ENCODE measurements at regions not wholly inside any gene's neighbourhood (a gene's known extent, or its start where the extent isn't known, plus 50 kb on each side); places are given as distances from the start of the nearest gene placed in this dataset.

DNA sequence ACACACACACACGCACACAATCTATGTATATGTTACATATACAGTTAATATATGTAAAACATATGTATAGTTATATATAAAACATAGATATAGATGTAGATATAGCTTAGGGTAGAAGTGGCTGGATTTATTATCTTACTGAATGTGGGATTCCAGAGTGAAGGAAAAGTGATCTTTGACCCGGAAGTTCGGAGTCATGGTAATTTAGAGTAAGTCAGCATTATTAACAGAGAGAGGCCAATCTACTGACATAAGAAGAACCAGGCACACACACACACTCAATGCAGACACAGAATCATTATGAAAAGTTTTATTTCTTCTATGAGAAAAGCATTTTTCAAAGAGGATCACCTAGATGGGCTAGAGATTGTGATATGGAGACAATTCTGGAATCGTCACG, 384.2 kb upstream of the NOVA1 start:
- CTCF ChIA-PET: no interaction called here

DNA sequence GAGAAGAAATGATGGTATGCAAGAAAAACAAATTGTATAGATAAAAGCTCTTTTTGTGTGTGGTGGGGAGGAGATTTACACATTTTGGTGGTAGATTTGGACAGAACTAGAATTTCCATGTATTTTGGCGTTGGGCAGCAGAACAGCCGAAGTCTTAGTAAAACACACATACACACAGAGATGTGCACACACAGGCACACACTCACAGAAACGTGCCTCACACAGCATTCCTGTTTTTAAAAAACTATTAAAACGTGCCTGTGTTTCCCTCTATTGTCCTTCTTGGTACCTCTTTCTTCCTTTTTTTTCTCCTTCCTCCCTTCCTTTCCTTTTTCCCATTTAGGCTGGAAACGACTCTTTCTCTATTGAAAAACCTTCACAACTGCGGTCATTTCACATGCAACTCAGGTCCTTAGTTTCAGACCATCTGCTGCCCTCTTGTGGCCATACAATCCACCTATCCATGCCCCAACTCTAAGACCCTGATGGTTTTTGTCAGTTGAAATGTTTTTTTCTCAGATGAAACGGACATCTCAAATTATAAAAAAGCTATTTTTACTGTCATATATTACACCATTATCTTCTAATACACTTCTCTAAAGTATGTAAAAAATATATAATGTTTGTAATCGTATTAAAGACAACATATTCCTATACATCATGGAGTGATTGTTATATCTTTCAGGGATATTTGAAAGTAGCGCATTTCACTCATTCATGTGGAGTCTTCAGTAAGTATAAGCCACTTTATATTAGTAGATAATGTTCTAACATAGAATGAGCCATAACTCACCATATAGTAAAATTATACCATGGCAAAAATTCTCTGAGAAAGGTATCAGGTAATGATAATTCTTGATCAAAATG, 386.7 kb upstream of the NOVA1 start:
- ChIA-PET CTCF (interaction anchor here (0.6 to 1.6 kb wide), 12 partner anchors 8 to 1850 kb away, joined by 3 to 7 read pairs (median 4); no protein-coding TSS in a partner anchor), POLR2A (no interaction called here)
- Histone ChIP-seq H3K36me3 (ENCODE audit: control insufficient read depth in 2 of 2, insufficient read depth in 1 of 2, low read length in 2 of 2) (no peaks in the 10 kb centered on the region), H3K27ac (ENCODE audit: extremely low read depth, low read depth, low read length) (no peak overlapping the region), H3K4me1 (ENCODE audit: control insufficient read depth, insufficient read depth, low read length) (no peaks in the 10 kb centered on the region), H3K9me3 (ENCODE audit: control insufficient read depth, insufficient read depth, low read depth, low read length) (no peaks in the 10 kb centered on the region), H3K4me3 (ENCODE audit: low read depth, low read length) (no peak overlapping the region)
- no peak for TF ChIP-seq ZNF175 (tag by site-specific recombination; IDR thresholded peaks at IDR 0.05)
- peak; percentile 57 for TF ChIP-seq ZNF654 (tag by site-specific recombination; IDR thresholded peaks at IDR 0.05; ENCODE audit: low read depth)
- TF ChIP-seq, protein P1, sequence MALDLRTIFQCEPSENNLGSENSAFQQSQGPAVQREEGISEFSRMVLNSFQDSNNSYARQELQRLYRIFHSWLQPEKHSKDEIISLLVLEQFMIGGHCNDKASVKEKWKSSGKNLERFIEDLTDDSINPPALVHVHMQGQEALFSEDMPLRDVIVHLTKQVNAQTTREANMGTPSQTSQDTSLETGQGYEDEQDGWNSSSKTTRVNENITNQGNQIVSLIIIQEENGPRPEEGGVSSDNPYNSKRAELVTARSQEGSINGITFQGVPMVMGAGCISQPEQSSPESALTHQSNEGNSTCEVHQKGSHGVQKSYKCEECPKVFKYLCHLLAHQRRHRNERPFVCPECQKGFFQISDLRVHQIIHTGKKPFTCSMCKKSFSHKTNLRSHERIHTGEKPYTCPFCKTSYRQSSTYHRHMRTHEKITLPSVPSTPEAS (tag by site-specific recombination; IDR thresholded peaks at IDR 0.05): peak; percentile 83

More for the DNA sequence above, 384.2 kb upstream of the NOVA1 start:
- no peaks in the 10 kb centered on the region for H3K9me3 ChIP-seq (ENCODE audit: control insufficient read depth, insufficient read depth, low read depth, low read length)
- H3K36me3 ChIP-seq (ENCODE audit: control insufficient read depth in 2 of 2, insufficient read depth in 1 of 2, low read length in 2 of 2): no peaks in the 10 kb centered on the region
- H3K27ac ChIP-seq (ENCODE audit: extremely low read depth, low read depth, low read length): no peak overlapping the region
- no peak for TF ChIP-seq ZNF558 (tag by site-specific recombination; IDR thresholded peaks at IDR 0.05)
- TF ChIP-seq SP7 (tag by site-specific recombination; IDR thresholded peaks at IDR 0.05): no peak
- no peak for TF ChIP-seq ZNF138 (tag by site-specific recombination; IDR thresholded peaks at IDR 0.05; ENCODE audit: borderline replicate concordance)
- TF ChIP-seq SETDB1 (IDR thresholded peaks at IDR 0.05; ENCODE audit: insufficient read length, low read length): no peak
- no peak for TF ChIP-seq SALL2 (tag by site-specific recombination; IDR thresholded peaks at IDR 0.05; ENCODE audit: borderline replicate concordance)
- TF ChIP-seq ZNF202 (tag by site-specific recombination; IDR thresholded peaks at IDR 0.05; ENCODE audit: borderline replicate concordance): no peak
- TF ChIP-seq ZNF184 (tag by site-specific recombination; IDR thresholded peaks at IDR 0.05): no peak
- TF ChIP-seq, protein P2, sequence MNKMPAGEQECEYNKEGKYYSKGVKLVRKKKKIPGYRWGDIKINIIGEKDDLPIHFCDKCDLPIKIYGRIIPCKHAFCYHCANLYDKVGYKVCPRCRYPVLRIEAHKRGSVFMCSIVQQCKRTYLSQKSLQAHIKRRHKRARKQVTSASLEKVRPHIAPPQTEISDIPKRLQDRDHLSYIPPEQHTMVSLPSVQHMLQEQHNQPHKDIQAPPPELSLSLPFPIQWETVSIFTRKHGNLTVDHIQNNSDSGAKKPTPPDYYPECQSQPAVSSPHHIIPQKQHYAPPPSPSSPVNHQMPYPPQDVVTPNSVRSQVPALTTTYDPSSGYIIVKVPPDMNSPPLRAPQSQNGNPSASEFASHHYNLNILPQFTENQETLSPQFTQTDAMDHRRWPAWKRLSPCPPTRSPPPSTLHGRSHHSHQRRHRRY (tag by site-specific recombination; IDR thresholded peaks at IDR 0.05): no peak
- no peak for TF ChIP-seq ZNF114 (tag by site-specific recombination; IDR thresholded peaks at IDR 0.05)
- no peak for TF ChIP-seq YY1 (tag by site-specific recombination; IDR thresholded peaks at IDR 0.05)
- TF ChIP-seq ZNF585B (tag by site-specific recombination; IDR thresholded peaks at IDR 0.05): no peak
- no peak for TF ChIP-seq ZNF132 (tag by site-specific recombination; IDR thresholded peaks at IDR 0.05; ENCODE audit: borderline replicate concordance)
- TF ChIP-seq ZNF274 (IDR thresholded peaks at IDR 0.05; ENCODE audit: low read length): no peak
- TF ChIP-seq ZNF274 (tag by site-specific recombination; IDR thresholded peaks at IDR 0.05; ENCODE audit: borderline replicate concordance): no peak
- TF ChIP-seq SCRT2 (tag by site-specific recombination; IDR thresholded peaks at IDR 0.05): no peak
- no peak for TF ChIP-seq ZNF221 (tag by site-specific recombination; IDR thresholded peaks at IDR 0.05; ENCODE audit: borderline replicate concordance)
- TF ChIP-seq ZNF37A (tag by site-specific recombination; IDR thresholded peaks at IDR 0.05): no peak
- TF ChIP-seq KLF7 (tag by site-specific recombination; IDR thresholded peaks at IDR 0.05; ENCODE audit: borderline replicate concordance): no peak
- no peak for TF ChIP-seq ZNF302 (tag by site-specific recombination; IDR thresholded peaks at IDR 0.05; ENCODE audit: low read depth)
- no peak for TF ChIP-seq ZFP41 (tag by site-specific recombination; IDR thresholded peaks at IDR 0.05; ENCODE audit: borderline replicate concordance)
- H3K4me1 ChIP-seq (ENCODE audit: control insufficient read depth, insufficient read depth, low read length): no peaks in the 10 kb centered on the region
- POLR2A ChIA-PET: no interaction called here
- H3K4me3 ChIP-seq (ENCODE audit: low read depth, low read length): no peak overlapping the region

All from HEK293 (cell line).